SKM-1 treated with dmso at 0.1 percent for 144 hours (cell line): ENCODE measurements at regions not wholly inside any gene's neighbourhood (a gene's known extent, or its start where the extent isn't known, plus 50 kb on each side); places are given as distances from the start of the nearest gene placed in this dataset.

Experiments used
- DNase-seq: peaks from one replicate; lab custom pipeline; 2025; ENCODE audit not compliant: unreplicated experiment; lab: John Stamatoyannopoulos, UW

DNA sequence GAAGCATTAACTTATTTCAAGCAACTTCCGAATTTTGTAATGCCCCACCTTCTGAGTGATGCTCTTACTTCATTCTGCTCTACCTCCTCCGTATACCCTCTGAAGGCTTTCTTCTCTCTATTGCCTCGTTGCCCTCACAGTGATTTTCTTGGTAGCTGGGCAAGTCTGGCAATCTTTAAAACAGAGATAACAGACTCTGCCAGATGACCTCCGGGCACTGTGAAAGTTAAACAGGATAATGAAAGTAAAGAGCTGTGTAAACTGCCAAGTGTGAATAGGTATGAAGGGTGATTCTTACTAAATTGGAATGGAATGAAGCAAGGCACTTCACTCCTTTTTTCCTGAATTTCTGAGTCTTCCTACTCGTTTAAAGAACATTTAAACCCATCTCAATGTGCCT lies 207.3 kb upstream of the GYPC start:
- DNase-seq: no peak

DNA sequence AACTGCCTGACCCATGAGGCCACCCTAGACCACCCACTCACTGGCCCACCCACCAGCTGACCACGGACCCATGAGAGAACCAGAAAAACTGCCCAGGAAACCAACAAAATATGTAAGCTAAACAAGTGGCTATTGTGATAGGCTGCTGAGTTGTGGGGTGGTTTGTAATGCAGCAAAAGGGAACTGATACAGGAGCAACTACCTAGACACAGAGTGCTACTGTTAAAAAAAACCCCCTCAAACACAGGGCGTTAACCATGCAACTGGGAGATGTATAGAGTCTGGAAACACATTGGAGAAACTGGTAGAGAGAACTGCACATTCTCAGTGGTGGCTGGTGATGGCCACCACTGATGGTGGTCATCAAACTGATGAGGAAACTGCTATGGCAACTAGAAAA lies 206.3 kb upstream of the GYPC start:
- DNase-seq: no peak

DNA sequence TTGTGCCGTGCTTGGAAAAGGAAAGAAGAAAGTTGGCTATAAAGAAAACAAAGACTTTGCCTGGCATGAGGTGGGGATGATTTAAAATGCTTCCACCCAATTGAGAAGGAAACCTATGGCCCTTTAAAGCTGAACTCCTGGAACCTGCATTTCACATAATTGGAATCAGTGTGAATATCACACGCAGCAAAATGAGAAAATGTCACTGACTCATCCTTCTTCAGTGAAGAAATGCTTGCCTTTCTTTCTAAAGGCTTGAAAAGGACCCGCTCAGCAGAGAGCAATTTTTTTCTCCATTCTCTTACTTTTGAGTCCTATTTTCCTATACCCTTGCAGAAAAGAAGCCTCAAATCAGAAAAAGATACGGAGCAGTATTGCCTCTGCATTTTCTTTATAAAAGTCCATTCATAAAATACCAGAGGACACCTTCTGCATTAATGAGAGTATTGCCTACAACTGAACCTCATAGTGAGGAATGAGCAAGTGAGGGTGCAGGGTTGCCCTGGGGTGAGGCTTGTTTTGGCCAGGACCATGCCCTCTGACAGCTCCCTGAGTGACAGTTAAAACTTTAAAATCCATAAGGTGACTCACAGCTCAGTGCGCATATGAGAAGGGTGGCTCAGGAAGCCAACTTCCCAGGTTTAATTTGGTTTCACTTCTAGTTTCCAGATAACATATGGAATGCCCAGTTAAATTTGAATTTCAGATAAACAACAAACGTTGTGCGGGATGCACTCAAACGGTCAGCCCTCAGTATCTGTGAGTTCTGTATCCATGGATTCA lies 191.9 kb upstream of the GYPC start:
- no peak for DNase-seq

DNA sequence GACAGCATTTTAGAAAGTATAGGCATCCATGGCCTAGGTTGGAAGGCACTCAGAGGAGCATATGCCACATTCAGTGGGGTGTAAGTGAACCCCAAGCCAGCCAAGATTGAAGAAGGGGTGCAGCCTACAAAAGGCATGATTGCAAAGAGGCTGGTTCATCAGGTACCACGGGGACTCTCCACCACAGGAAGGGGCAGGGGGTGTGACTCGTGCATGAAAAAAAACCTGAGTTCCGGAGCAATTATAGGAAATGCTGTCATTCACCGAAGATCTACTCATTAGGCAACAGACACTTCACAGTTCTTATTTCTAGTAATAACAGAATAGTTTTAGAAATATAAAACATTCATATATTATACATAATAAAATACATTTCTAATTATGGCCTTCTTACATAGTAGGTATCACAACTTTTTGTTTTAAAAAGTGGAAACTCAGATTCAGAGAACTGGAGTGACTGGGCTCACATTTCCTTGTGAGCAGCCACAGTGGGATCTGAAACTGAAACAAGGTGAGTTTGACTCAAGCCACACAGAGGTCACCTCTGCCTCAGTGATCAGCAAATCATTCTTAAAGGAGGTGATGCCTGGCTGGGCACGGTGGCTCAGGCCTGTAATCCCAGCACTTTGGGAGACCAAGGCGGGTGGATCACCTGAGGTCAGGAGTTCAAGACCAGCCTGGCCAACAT lies 188.4 kb upstream of the GYPC start:
- DNase-seq: no peak

DNA sequence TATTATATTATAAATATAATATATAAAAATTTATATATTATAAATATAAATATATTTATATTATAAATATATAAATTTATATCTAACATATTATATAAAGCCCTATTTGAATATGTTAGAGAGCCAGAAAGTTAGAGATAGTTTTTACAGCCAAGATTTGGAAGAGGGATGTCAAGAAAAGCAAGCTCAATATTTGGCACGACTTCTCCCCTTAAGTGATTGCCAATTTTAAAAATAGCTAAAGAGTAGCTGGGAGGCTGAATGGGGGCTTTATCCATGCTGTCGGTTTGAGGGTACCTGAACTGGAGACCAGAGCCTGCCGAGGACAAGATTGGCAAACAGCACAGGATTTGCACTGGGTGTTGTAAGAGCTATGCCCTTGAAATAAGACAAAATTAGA lies 180.9 kb upstream of the GYPC start:
- no peak for DNase-seq

DNA sequence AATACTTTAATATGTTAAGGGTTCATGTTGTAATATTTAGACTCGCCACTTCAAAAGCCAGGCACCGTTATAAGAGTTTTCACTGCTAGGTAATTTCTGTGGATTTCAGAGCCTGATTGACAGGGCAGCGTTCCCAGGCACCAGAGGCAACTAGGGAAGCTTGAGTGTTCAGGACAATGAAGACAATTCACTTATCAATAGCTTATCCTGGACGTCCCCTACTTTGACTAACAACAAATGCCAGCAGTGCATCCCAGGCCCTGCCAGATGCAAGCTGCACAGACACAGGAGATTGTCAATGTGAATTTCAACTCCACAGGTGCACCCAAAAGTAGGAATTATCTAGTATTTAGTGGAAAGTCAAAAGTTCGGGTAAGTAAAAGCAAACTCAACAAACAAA lies 179.3 kb upstream of the GYPC start:
- DNase-seq: no peak

DNA sequence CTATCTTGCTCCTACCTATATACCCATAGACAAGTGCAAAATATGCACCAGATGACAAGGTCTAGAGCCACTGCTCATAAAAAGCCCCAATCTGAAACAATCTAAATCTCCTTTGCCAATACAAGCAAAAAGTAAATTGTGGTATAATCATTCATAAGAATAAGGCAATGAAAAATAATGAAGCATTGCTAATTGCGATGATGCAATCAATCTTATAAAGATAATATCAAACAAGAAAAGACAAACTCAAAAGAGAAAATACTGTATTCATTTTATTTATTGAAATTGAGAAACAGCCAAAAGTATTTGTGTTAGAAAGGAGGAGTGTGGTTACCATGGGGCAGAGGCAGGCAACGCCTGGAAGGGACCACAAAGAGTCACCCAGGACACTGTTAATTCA lies 175.9 kb upstream of the GYPC start:
- no peak for DNase-seq

- DNase-seq: no peak
Measured at GRCh38 chr2:126482582-126483464, 173.1 kb upstream of the GYPC start.

DNA sequence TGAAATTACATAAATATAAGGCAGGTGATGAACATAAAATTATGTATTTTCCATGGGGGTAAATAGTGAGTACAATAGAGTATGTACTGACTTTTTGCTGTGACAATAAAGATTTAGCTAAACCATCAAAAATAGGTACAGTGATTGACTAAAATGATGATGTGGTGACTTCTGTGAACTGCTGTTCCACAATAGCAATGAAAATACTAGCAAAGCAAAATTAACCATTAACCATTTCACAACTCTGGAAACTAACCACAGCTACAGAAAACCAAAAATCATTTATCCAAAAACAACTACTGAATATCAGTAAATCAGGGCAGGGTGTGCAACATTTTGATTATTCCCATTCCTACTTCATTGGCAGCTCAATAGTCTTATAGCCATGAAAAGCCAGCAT lies 161.4 kb upstream of the GYPC start:
- DNase-seq: no peak

DNA sequence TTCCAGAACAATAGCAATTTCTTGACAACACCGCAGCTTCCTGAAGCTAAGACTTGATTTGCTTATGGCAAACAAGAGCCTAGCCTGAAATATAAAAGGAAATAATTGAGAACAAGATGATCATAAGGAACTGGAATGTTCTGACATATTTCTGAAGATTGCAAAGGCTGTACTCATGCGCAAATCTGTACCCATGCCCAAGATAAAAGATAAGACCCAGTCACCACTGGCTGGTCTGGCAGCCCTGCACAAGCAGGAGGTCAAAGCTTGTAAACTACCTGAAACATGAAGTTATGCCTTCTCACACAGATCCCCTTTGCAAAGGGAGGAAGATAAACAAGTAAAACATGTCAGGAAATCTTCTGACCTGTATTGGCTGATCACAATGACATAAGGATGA lies 160.8 kb upstream of the GYPC start:
- no peak for DNase-seq

- no peak for DNase-seq
Measured at GRCh38 chr2:126496493-126496892, 159.5 kb upstream of the GYPC start.

- no peak for DNase-seq
Measured at GRCh38 chr2:126503476-126503875, 152.5 kb upstream of the GYPC start.

DNA sequence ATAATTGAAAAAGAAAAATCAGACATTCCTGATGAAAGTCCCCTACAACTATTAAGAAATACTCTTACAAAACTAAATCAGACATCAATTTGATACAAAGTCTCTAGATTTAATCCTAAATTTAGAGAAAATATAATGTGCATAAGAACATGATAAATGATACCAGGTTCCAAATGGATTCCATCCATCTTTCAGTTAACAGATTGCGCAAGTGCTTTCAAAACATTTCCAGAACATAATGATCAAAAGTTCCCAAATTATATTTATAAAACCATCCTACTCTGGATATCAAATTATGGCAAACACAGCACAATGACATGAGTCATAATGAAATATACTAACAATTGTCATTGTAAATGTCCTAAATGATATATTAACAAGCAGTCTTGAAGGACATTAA lies 151.0 kb upstream of the GYPC start:
- DNase-seq: no peak

- no peak for DNase-seq
Measured at GRCh38 chr2:126506786-126507185, 149.2 kb upstream of the GYPC start.

DNA sequence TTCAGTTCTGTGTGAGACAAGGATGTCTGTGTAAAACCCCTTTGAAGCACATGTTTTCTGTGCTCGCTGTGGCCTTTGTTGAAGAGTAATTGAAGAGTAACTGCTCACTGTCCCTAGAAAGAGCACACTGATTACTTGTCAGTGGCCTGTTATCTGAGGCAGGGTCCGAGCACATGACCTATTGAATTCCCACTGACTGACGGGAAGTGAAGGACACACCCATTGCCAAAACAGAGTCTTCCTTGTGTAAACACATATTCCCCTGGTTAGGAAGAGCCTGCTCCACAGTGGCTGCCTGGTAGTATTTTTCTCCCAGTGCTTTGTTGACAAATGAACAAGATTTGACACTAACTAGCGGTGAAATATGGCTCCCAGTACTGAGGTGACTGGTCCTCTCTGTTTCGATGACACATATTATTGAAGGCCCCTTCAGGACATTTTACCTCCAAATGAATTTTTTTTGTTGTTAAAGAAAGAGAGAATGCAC lies 148.5 kb upstream of the GYPC start:
- DNase-seq: no peak

DNA sequence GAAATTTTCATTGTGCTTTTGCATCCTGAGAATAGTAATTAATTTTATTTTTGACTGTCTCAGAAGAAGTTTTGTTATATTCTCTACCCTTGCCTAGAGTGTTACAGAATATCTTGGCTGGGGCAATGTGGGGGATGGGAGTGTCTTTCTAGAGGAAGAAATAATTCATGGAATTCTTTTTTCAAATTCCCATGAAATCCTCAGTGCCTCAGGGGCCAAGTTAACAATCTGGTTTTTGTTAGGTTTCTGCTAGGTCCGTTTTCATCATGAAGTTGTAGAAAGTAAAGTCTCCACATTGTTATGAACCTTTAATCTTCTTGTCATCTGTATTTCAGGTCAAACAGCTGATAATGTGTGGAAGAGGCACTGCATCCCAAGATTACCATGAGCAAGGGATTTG lies 145.6 kb upstream of the GYPC start:
- no peak for DNase-seq

DNA sequence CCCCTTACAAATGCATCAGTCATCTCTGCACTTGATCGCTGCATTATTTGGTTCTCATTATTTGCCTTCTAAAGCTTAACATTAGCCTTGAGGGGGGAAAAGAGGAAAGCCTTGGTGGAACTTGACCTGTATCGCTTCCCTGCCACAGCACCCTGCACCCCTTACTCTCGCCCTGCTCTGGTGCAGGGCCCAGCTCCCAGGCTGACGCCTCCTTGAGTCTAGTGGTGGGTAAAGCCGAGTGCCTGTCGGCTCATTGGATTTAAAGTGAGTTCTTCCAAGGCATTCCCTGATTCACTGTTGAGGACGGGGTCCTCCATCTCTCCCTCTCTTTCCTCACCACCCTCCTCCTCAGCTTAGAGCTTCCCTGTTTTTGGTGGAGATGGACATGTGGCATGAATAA lies 145.0 kb upstream of the GYPC start:
- no peak for DNase-seq

DNA sequence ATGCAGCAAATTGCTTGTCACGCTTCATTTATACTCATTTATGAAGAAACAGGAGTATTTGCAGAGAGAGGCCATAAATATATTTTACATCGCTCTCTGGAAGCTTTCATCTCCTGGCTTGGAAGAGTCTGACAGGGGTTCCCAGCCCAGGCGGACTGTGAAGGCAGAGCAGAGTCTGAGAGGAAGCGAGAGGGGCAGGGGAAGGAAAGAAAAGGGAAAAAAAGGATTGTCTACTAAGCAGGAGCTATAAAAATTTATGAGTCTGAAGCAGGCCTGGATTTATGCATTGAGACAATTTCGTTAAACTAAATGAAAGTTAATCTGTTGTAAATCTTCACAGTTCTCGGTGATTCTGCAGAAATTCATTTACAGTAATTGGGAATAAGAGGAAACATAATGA lies 143.9 kb upstream of the GYPC start:
- DNase-seq: no peak

DNA sequence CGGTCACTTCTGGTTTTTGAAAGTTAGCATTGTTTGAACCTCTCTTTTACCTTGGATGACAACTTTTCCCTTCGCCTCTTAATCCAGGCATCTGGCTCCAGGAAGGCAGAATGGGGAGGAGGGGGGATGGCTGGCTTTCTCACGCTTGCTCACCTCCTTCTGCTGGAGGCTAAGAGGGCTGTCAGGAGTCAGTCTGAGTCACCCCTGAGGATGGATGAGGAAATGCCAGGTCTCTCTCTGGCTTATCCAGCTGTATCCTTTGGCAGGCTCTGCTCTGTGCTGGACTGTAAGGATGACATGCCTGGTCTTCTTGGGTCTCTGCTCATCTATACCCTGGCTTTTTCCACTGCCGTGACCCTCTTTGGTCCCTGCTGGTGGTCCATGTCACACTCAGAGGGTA lies 142.9 kb upstream of the GYPC start:
- no peak for DNase-seq

DNA sequence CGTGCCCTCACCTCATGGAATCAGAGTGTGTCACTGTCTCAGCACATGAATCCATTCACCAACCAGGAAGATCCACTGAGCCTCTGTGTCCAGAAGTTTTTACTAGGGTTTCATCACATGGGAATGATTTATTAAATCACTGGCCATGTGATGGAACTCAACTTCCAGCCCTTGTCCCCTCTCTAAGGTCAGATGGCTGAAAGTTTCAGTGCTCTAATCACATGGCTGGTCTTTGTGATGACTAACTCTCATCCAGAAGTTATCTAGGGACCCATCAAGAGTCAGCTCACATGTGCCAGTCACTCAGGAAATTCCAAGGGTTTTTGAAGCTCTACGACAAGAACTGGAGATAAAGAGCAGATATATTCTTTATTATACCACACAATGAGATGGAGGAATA lies 140.5 kb upstream of the GYPC start:
- no peak for DNase-seq

DNA sequence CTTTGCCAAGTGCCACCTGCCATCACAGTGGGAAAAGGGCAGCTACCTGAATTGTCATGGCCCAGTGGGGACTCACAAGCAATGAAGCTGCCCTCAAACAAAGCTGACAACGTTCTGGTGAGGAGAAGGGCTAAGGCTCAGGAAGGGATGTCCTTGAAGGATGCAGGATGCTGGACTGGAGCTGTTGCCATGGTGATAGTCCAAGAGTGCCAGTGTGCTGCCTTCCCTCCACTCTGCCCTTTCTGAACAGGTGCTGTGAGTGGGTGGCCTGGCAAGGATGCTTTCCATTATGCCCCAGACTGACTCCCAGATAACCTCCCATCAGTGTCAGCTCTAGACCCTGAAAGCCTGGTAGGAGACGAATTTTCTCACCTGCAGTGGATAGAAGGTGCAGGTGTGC lies 137.8 kb upstream of the GYPC start:
- DNase-seq: no peak
